ENCODE measurements at regions not wholly inside any gene's neighbourhood (a gene's known extent, or its start where the extent isn't known, plus 50 kb on each side); places are given as distances from the start of the nearest gene placed in this dataset.

DNA sequence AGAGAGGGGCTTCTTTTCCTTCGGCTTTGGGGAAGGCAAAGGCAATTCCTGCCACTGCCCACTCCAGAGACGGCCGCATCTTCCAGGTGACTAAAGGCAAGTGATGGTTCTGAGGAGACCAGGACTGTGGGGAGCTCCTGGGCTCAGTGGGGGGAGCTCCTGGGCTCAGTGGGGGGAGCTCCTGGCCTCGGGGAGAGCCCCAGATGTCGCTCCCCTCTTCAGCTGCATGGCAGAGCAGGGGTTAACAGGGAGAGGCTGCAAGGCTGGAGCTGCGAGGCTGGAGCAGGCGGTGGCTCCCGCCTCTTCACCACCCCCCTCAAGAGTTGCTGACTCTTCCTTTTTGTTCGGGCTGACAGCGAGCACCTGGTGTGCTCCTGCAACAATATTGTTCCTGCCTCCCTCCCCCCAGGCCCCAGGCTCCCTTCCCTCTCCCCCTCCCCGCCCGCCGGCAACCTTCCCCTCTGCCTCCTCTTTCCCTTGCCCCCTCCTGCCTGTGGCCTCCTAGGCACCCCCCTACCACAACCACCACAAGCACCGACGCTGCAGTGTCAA lies 56.3 kb upstream of the LBX1 start:
- no peak for DNase-seq (ENCODE audit: low spot score)
- WGBS: 12% methylated on average over 15 of the region's 15 CpGs
- Histone ChIP-seq H3K4me1 (ENCODE audit: control insufficient read depth in 4 of 4, insufficient read depth in 4 of 4, low read length in 3 of 4) (peaks cover 0 to 5% (median 4%) of the 10 kb centered on the region in 4 donors), H3K36me3 (ENCODE audit: control insufficient read depth in 4 of 4, insufficient read depth in 3 of 4, low read depth in 1 of 4, low read length in 3 of 4) (no peaks in the 10 kb centered on the region), H3K4me3 (ENCODE audit: low read depth in 1 of 3, low read length in 3 of 3) (no peak overlapping the region), H3K9ac (ENCODE audit: low read depth in 1 of 2, low read length in 2 of 2) (no peak overlapping the region), H3K27me3 (ENCODE audit: control insufficient read depth in 4 of 4, insufficient read depth in 4 of 4, low read length in 3 of 4) (peaks cover 0 to 9% (median 2%) of the 10 kb centered on the region in 4 donors), H3K27ac (ENCODE audit: low read depth in 1 of 2, low read length in 2 of 2) (no peak overlapping the region), H3K9me3 (ENCODE audit: control insufficient read depth in 4 of 4, low read length in 3 of 4) (no peaks in the 10 kb centered on the region)
- no peak for TF ChIP-seq NR2F2 (IDR thresholded peaks at IDR 0.05)
- TF ChIP-seq RXRA (IDR thresholded peaks at IDR 0.05): no peak
- TF ChIP-seq, protein P1, sequence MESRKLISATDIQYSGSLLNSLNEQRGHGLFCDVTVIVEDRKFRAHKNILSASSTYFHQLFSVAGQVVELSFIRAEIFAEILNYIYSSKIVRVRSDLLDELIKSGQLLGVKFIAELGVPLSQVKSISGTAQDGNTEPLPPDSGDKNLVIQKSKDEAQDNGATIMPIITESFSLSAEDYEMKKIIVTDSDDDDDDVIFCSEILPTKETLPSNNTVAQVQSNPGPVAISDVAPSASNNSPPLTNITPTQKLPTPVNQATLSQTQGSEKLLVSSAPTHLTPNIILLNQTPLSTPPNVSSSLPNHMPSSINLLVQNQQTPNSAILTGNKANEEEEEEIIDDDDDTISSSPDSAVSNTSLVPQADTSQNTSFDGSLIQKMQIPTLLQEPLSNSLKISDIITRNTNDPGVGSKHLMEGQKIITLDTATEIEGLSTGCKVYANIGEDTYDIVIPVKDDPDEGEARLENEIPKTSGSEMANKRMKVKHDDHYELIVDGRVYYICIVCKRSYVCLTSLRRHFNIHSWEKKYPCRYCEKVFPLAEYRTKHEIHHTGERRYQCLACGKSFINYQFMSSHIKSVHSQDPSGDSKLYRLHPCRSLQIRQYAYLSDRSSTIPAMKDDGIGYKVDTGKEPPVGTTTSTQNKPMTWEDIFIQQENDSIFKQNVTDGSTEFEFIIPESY (IDR thresholded peaks at IDR 0.05): no peak
- TF ChIP-seq, protein P2, sequence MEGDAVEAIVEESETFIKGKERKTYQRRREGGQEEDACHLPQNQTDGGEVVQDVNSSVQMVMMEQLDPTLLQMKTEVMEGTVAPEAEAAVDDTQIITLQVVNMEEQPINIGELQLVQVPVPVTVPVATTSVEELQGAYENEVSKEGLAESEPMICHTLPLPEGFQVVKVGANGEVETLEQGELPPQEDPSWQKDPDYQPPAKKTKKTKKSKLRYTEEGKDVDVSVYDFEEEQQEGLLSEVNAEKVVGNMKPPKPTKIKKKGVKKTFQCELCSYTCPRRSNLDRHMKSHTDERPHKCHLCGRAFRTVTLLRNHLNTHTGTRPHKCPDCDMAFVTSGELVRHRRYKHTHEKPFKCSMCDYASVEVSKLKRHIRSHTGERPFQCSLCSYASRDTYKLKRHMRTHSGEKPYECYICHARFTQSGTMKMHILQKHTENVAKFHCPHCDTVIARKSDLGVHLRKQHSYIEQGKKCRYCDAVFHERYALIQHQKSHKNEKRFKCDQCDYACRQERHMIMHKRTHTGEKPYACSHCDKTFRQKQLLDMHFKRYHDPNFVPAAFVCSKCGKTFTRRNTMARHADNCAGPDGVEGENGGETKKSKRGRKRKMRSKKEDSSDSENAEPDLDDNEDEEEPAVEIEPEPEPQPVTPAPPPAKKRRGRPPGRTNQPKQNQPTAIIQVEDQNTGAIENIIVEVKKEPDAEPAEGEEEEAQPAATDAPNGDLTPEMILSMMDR (IDR thresholded peaks at IDR 0.05; ENCODE audit: low read depth, low read length, missing input control): no peak
- no peak for TF ChIP-seq HNF4A (conservative IDR thresholded peaks at IDR 0.05)

DNA sequence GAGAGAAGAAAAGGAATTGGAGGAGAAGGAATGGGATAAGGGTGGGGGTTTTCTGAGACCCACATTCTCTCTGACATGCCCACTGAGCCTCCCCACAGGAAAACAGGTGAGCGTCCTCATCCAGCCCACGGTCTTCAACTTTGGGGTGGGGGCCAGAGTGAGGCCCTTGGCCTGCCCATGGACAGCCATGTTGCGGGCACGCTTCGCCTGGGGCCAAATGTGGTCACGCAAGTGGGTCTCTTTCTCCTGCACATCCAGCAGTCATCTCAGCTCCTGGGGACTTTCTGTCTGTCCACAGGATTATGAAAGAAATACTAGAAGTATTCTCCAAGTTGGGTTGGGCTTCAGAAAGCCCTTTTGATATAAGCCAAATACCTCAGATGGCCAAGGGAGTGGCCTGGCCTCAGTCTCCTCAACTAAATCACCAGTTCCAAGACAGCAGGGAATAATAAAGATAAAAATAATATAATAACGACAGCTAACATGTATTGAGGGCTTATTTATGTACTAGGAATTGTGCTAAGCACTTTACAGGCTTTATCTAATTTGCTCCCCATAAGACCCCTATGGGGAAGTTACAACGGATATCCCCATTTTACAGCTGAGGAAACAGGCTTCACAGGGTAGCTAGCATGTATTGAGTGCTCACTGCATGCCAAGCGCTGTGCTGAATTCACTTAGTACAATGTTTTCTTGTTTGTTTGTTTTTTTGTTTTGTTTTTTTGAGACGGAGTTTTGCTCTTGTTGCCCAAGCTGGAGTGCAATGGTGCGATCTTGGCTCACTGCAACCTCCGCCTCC lies 57.2 kb upstream of the LBX1 start:
- Histone ChIP-seq H3K4me1 (ENCODE audit: control insufficient read depth in 4 of 4, insufficient read depth in 4 of 4, low read length in 3 of 4) (peaks cover 4 to 10% (median 7%) of the 10 kb centered on the region in 4 donors), H3K27ac (ENCODE audit: low read depth in 1 of 2, low read length in 2 of 2) (no peak overlapping the region), H3K4me3 (ENCODE audit: low read depth in 1 of 3, low read length in 3 of 3) (no peak overlapping the region), H3K9ac (ENCODE audit: low read depth in 1 of 2, low read length in 2 of 2) (no peak overlapping the region), H3K27me3 (ENCODE audit: control insufficient read depth in 4 of 4, insufficient read depth in 4 of 4, low read length in 3 of 4) (peaks cover 0 to 9% (median 2%) of the 10 kb centered on the region in 4 donors), H3K36me3 (ENCODE audit: control insufficient read depth in 4 of 4, insufficient read depth in 3 of 4, low read depth in 1 of 4, low read length in 3 of 4) (no peaks in the 10 kb centered on the region), H3K9me3 (ENCODE audit: control insufficient read depth in 4 of 4, low read length in 3 of 4) (no peaks in the 10 kb centered on the region)
- TF ChIP-seq RXRA (IDR thresholded peaks at IDR 0.05): no peak
- no peak for TF ChIP-seq SP1 (IDR thresholded peaks at IDR 0.05)
- no peak for TF ChIP-seq GABPA (IDR thresholded peaks at IDR 0.05 in 1 of 2, conservative IDR thresholded peaks at IDR 0.05 in 1 of 2)
- DNase-seq (ENCODE audit: low spot score): no peak
- WGBS: 59% methylated on average over 12 of the region's 12 CpGs

DNA sequence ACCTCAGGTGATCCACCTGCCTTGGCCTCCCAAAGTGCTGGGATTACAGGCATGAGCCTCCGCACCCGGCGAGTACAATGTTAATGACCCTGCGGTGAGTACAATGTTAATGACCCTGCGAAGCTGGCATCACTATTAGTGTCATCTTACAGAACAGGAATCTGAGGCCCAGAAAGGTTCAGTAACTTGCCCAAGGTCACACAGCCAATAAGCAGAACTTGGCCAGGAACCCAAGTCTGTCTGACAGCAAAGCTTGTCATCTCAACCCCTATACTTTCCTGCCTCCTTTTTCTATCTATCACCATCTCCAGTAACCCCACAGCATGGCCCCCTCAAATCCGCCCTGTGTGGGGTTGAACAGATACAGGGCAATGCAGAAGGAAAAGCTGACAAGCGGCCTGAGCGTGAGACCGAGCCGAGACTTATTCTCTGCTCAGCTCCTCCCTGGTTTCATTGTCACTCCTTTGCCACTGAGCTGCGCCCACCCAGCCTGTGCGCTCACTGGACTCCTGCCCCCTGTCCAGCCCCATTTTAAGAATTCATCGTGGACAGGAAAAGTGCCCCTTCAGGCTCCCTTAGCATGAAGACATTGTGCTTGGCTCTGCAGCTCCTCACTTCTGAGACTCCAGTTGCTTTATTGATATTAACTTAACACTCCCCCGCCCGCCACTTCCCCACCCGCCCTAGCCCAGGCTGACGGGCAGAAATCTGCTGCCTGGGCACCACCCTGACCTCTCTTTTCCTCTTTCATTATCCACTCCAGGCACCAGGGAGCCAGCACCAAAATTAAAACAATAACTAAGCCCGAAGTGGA lies 58.1 kb upstream of the LBX1 start:
- 36% methylated on average over 18 of the region's 18 CpGs for WGBS
- no peak overlapping the region for H3K9ac ChIP-seq (ENCODE audit: low read depth in 1 of 2, low read length in 2 of 2)
- H3K27me3 ChIP-seq (ENCODE audit: control insufficient read depth in 4 of 4, insufficient read depth in 4 of 4, low read length in 3 of 4): peaks cover 0 to 9% (median 2%) of the 10 kb centered on the region in 4 donors
- peaks cover 8 to 20% (median 11%) of the 10 kb centered on the region in 4 donors for H3K4me1 ChIP-seq (ENCODE audit: control insufficient read depth in 4 of 4, insufficient read depth in 4 of 4, low read length in 3 of 4)
- H3K4me3 ChIP-seq (ENCODE audit: low read depth in 1 of 3, low read length in 3 of 3): no peak overlapping the region
- no peak for DNase-seq (ENCODE audit: low spot score)
- no peaks in the 10 kb centered on the region for H3K36me3 ChIP-seq (ENCODE audit: control insufficient read depth in 4 of 4, insufficient read depth in 3 of 4, low read depth in 1 of 4, low read length in 3 of 4)
- TF ChIP-seq, protein P2 (IDR thresholded peaks at IDR 0.05; ENCODE audit: low read depth, low read length, missing input control): no peak
- TF ChIP-seq, protein P3, sequence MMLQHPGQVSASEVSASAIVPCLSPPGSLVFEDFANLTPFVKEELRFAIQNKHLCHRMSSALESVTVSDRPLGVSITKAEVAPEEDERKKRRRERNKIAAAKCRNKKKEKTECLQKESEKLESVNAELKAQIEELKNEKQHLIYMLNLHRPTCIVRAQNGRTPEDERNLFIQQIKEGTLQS (IDR thresholded peaks at IDR 0.05): no peak
- H3K9me3 ChIP-seq (ENCODE audit: control insufficient read depth in 4 of 4, low read length in 3 of 4): no peaks in the 10 kb centered on the region
- H3K27ac ChIP-seq (ENCODE audit: low read depth in 1 of 2, low read length in 2 of 2): no peak overlapping the region

Data from liver (tissue), 8 donors.